RWPE1 (cell line): ENCODE measurements at regions not wholly inside any gene's neighbourhood (a gene's known extent, or its start where the extent isn't known, plus 50 kb on each side); places are given as distances from the start of the nearest gene placed in this dataset.

Experiments used
- CTCF ChIA-PET: fragments of 350-600 bp; sonication (Branson Sonifier 250); formaldehyde crosslinking; extraction: SDS; loops from one replicate; lab custom pipeline; 2021; lab: Yijun Ruan, JAX
- POLR2A ChIA-PET: fragments of 400-600 bp; formaldehyde crosslinking; extraction: SDS; loops from one replicate; lab custom pipeline; 2020; ENCODE audit warnings: antibody characterized with exemption; ENCODE audit not compliant: low non-redundant PET; lab: Yijun Ruan, JAX
- DNase-seq: peaks from one replicate; pipeline ENCODE4 v3.0.0; 2012; ENCODE audit warnings: low spot score
- H3K27ac ChIP-seq: fragments of 450-650 bp; 2 replicates; pipeline ENCODE4 v1.5.1; 2017
- TF ChIP-seq, protein P1 (sequence below): fragments of 450-650 bp; conservative IDR thresholded peaks from 2 replicates; pipeline ENCODE4 v1.5.1; 2017; ENCODE audit warnings: low read depth, mild to moderate bottlenecking

GRCh38 chr15:47477341-47477740 lies 240.0 kb upstream of the SEMA6D start:
- POLR2A ChIA-PET, result no interaction called here
- TF ChIP-seq, protein P1, sequence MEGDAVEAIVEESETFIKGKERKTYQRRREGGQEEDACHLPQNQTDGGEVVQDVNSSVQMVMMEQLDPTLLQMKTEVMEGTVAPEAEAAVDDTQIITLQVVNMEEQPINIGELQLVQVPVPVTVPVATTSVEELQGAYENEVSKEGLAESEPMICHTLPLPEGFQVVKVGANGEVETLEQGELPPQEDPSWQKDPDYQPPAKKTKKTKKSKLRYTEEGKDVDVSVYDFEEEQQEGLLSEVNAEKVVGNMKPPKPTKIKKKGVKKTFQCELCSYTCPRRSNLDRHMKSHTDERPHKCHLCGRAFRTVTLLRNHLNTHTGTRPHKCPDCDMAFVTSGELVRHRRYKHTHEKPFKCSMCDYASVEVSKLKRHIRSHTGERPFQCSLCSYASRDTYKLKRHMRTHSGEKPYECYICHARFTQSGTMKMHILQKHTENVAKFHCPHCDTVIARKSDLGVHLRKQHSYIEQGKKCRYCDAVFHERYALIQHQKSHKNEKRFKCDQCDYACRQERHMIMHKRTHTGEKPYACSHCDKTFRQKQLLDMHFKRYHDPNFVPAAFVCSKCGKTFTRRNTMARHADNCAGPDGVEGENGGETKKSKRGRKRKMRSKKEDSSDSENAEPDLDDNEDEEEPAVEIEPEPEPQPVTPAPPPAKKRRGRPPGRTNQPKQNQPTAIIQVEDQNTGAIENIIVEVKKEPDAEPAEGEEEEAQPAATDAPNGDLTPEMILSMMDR, result no peak
- no peak overlapping the region for H3K27ac ChIP-seq
- CTCF ChIA-PET, result interaction anchor here (0.6 kb wide), 1 partner anchor 280 kb away, joined by 3 read pairs; no protein-coding TSS in a partner anchor
- no peak for DNase-seq

- no peak overlapping the region for H3K27ac ChIP-seq
- POLR2A ChIA-PET, result no interaction called here
- CTCF ChIA-PET, result no interaction called here
- TF ChIP-seq, protein P1, result no peak
- DNase-seq, result no peak
These were observed 233.2 kb upstream of the SEMA6D start for GRCh38 chr15:47484059-47484458.

GRCh38 chr15:47484997-47485396 lies 232.3 kb upstream of the SEMA6D start:
- CTCF ChIA-PET, result no interaction called here
- TF ChIP-seq, protein P1, result no peak
- DNase-seq, result no peak
- no peak overlapping the region for H3K27ac ChIP-seq
- POLR2A ChIA-PET, result no interaction called here

- ChIA-PET POLR2A (no interaction called here), CTCF (no interaction called here)
- TF ChIP-seq, protein P1, result no peak
- DNase-seq, result no peak
- no peak overlapping the region for H3K27ac ChIP-seq
These were observed 231.9 kb upstream of the SEMA6D start for GRCh38 chr15:47485419-47485818.

DNA sequence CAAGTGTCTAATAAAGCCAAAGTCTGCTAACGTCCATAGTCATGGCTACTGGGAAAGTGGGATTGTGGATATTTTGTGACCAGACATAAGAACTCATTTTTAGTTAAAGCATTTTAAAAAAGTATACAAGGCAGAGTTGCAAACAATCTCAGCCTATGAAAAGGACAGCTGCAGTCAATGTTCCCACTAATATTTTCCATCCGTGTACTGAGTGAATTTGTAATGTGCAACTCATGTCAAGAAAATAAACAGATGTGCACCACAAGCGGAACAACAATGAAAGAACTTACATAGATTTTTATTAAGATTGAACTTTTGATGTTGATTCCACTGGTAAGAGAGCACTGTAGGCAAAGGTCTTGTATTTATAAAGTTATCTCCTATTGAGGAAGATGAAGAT lies 231.3 kb upstream of the SEMA6D start:
- no peak for DNase-seq
- CTCF ChIA-PET, result no interaction called here
- no peak overlapping the region for H3K27ac ChIP-seq
- POLR2A ChIA-PET, result no interaction called here
- TF ChIP-seq, protein P1, result no peak

GRCh38 chr15:47492195-47492594 lies 225.1 kb upstream of the SEMA6D start:
- ChIA-PET POLR2A (no interaction called here), CTCF (no interaction called here)

More at GRCh38 chr15:47492195-47492594, 225.1 kb upstream of the SEMA6D start:
- H3K27ac ChIP-seq, result no peak overlapping the region
- TF ChIP-seq, protein P1, result no peak
- no peak for DNase-seq
